GM12878 (cell line): ENCODE measurements at regions not wholly inside any gene's neighbourhood (a gene's known extent, or its start where the extent isn't known, plus 50 kb on each side); places are given as distances from the start of the nearest gene placed in this dataset.

Experiments used
- BACH1 ChIP-seq: fragments of 450-650 bp; IDR thresholded peaks from 2 replicates; pipeline ENCODE4 v1.6.1; 2017; ENCODE audit warnings: mild to moderate bottlenecking, borderline replicate concordance
- BRCA1 ChIP-seq: IDR thresholded peaks from 2 replicates; pipeline ENCODE4 v1.6.1; 2011; ENCODE audit warnings: low read depth, low read length, improper control_type of control experiment
- CHD4 ChIP-seq: fragments of 200-600 bp; sonication (generic); IDR thresholded peaks from 2 replicates; pipeline ENCODE4 v1.6.1; 2016; ENCODE audit warnings: mild to moderate bottlenecking
- HDAC6 ChIP-seq: fragments of 200-600 bp; sonication (generic); IDR thresholded peaks from one replicate; pipeline ENCODE4 v1.8.0; 2017; ENCODE audit warnings: antibody characterized with exemption; ENCODE audit not compliant: unreplicated experiment
- MEF2A ChIP-seq: IDR thresholded peaks from 2 replicates; pipeline ENCODE4 v1.6.1; 2011; ENCODE audit warnings: low read depth, mild to moderate bottlenecking, low read length, moderate library complexity; ENCODE audit not compliant: insufficient read depth
- SIN3A ChIP-seq: IDR thresholded peaks from 2 replicates; pipeline ENCODE4 v1.6.1; 2012; ENCODE audit warnings: low read depth, low read length, improper control_type of control experiment
- ZNF622 ChIP-seq: fragments of 450-650 bp; IDR thresholded peaks from 2 replicates; pipeline ENCODE4 v1.6.1; 2017; ENCODE audit warnings: mild to moderate bottlenecking, inconsistent platforms
- TF ChIP-seq, protein P1 (sequence below): IDR thresholded peaks from 2 replicates; pipeline ENCODE4 v1.6.1; 2012; ENCODE audit warnings: low read length, inconsistent platforms
- TF ChIP-seq, protein P2 (sequence below): IDR thresholded peaks from 2 replicates; pipeline ENCODE4 v1.6.1; 2011; ENCODE audit warnings: low read depth, low read length, improper control_type of control experiment, borderline replicate concordance
- TF ChIP-seq, protein P3 (sequence below): fragments of 450-650 bp; IDR thresholded peaks from 2 replicates; pipeline ENCODE4 v1.6.1; 2018; ENCODE audit warnings: mild to moderate bottlenecking, low read depth, moderate library complexity; ENCODE audit not compliant: partially characterized antibody

DNA sequence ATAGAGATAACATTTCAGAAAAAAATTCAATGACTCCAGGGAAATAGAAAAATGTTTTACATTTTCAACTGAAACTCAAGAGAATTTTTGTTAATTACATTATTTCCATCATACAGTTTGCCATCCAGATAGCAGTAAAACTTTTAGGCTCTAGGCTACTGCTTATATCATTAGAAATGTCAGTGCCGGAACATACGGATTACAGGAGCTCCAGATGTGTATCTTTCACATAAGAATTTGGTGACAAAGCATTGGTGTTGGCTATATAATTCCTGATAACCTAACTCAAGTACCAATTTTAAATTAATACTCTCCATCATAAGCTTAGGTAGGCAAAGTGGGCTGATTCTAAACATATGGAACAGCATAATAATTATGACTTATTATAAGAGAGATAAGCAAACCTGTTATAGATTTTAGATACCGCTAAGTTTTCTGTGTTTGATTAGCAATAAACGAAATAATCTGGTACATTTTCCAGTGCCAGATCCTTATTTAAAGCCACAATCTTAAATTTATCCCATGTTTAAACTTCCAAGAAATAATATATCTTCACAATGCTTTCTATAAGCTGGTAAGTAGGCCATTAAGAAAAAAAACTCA is 637.9 kb downstream of the NXPH1 start (continued):
- TF ChIP-seq, protein P1, sequence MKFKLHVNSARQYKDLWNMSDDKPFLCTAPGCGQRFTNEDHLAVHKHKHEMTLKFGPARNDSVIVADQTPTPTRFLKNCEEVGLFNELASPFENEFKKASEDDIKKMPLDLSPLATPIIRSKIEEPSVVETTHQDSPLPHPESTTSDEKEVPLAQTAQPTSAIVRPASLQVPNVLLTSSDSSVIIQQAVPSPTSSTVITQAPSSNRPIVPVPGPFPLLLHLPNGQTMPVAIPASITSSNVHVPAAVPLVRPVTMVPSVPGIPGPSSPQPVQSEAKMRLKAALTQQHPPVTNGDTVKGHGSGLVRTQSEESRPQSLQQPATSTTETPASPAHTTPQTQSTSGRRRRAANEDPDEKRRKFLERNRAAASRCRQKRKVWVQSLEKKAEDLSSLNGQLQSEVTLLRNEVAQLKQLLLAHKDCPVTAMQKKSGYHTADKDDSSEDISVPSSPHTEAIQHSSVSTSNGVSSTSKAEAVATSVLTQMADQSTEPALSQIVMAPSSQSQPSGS, result no peak
- TF ChIP-seq MEF2A, result no peak
- TF ChIP-seq BRCA1, result no peak
- TF ChIP-seq, protein P2, sequence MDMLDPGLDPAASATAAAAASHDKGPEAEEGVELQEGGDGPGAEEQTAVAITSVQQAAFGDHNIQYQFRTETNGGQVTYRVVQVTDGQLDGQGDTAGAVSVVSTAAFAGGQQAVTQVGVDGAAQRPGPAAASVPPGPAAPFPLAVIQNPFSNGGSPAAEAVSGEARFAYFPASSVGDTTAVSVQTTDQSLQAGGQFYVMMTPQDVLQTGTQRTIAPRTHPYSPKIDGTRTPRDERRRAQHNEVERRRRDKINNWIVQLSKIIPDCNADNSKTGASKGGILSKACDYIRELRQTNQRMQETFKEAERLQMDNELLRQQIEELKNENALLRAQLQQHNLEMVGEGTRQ, result no peak
- TF ChIP-seq SIN3A, result no peak
- no peak for TF ChIP-seq ZNF622
- TF ChIP-seq, protein P3, sequence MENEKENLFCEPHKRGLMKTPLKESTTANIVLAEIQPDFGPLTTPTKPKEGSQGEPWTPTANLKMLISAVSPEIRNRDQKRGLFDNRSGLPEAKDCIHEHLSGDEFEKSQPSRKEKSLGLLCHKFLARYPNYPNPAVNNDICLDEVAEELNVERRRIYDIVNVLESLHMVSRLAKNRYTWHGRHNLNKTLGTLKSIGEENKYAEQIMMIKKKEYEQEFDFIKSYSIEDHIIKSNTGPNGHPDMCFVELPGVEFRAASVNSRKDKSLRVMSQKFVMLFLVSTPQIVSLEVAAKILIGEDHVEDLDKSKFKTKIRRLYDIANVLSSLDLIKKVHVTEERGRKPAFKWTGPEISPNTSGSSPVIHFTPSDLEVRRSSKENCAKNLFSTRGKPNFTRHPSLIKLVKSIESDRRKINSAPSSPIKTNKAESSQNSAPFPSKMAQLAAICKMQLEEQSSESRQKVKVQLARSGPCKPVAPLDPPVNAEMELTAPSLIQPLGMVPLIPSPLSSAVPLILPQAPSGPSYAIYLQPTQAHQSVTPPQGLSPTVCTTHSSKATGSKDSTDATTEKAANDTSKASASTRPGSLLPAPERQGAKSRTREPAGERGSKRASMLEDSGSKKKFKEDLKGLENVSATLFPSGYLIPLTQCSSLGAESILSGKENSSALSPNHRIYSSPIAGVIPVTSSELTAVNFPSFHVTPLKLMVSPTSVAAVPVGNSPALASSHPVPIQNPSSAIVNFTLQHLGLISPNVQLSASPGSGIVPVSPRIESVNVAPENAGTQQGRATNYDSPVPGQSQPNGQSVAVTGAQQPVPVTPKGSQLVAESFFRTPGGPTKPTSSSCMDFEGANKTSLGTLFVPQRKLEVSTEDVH, result no peak
- no peak for TF ChIP-seq HDAC6
- no peak for TF ChIP-seq CHD4
- TF ChIP-seq BACH1, result no peak
